HG02571 (cell line): ENCODE measurements at regions not wholly inside any gene's neighbourhood (a gene's known extent, or its start where the extent isn't known, plus 50 kb on each side); places are given as distances from the start of the nearest gene placed in this dataset.

Source experiments
- ATAC-seq: cut with Tn5 transposase; IDR thresholded peaks from one replicate; pipeline ENCODE4 v1.9.1; 2021; ENCODE audit warnings: mild to moderate bottlenecking, moderate library complexity; ENCODE audit not compliant: unreplicated experiment

DNA sequence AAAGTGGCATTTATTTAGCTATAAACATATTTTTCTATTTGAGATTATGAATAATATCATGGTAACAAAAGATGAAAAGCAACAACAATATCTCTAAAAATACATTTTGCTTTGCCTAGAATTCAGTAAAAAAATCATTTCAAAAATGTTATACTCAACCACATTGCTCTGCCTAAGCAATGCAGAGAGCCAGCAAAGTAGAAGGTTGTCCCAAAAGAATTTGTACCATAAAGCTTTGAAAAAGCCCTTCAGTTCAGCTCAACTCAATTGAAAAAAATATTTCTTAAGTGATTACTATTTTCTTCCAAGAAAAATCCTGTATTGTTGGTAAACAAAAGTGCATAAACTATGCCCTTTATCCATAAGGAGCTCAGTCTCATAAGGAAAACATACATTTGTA, 301.2 kb upstream of the ARSJ start:
- no peak for ATAC-seq

DNA sequence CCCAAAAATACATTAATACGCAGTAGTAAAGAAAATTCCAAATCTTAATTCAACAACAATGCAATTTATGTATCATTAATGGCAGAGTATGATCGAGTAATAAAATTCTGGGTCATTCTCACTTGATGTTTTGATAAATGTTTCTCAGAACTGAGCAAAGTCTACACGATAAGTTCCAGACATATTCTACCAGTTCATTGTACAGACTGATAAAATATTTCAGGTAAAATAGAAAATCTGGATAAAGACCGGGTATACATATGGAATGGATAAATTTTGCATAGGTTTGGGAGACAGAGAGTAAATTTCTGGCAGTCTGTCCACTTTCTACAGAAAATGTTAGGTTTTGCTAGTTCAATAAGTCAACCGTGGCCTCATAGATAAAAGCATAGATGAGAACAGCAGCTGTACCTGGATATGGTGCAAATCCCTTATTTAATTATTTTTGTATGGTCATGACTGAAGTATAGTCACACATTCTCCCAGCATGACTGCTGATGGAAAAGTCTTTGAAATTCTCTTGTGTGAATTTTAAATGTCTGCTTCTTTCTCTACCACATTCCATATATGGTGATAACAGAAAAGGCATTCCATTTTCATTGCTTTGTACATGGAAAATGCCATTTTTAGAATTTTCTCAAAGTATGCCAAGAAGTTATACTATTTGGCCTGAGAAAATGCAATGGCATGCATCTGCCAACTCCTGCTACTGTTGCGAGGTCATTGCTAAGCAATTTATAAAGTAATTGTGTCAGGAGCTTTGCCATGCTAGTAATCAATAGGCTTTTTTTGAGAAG, 301.9 kb upstream of the ARSJ start:
- no peak for ATAC-seq

DNA sequence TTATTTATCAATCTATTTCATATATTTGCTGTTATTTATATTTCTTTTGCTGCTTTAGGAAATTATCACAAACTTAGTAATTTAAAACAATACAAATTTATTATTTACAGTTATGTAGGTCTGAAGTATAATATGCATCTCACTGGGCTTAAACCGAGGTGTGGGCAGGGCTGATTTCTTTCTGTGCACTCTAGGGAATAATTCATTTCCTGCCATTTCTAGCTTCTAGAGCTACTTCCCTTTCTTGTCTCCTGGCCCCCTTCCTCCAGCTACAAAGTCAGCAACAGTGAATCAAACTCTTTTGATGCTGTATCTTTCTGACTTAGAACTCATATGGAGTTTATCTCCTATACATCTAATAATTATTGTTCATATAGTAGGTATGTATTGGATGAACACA, 303.5 kb upstream of the ARSJ start:
- no peak for ATAC-seq

GRCh38 chr4:114284629-114285028, 305.2 kb upstream of the ARSJ start:
- ATAC-seq, result no peak

DNA sequence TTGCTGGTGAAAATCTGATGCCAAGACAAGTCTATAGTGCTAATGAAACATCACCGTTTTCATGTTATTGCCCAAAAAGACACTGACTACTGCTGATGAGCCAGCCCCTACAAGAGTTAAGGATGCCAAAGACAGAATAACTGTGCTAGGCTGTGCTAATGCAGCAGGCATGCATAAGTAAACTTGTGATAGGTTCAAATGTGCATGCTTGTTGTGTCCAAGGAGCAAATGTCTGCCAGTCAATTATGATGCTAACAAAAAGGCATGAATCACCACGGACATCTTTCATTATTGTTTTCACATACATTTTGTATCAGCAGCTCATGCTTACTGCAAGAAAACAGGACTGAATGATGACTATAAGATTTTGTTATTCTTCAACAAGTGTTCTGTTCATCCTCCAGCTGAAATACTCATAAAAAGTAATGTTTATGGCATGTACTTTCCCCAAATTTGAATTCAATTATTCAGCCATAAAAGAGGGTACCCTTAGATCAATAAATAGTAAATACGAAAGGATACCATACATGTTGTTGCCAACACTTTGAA, 306.9 kb upstream of the ARSJ start:
- no peak for ATAC-seq

DNA sequence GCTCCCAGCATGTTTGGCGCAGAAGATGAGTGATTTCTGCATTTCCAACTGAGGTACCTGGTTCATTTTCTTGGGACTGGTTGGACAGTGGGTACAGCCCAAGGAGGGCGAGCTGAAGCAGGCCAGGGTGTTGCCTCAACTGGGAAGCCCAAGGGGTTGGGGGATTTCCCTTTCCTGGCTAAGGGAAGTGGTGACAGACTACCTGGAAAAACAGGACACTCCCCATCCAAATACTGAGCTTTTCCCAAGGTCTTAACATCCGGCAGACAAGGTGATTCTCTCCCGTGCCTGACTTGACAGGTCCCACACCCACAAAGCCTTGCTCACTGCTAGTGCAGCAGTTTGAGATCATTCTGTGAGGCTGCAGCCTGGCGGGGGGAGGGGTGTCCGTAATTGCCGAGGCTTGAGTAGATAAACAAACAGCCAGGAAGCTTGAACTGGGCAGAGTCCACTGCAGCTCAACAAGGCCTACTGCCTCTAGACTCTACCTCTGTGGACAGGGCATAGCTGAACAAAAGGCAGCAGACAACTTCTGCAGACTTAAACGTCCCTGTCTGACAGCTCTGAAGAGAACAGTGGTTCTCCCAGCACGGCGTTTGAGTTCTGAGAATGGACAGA, 307.7 kb upstream of the ARSJ start:
- ATAC-seq, result no peak

- ATAC-seq, result no peak
Observed at GRCh38 chr4:114296126-114296525, 302.5 kb upstream of the UGT8 start.

DNA sequence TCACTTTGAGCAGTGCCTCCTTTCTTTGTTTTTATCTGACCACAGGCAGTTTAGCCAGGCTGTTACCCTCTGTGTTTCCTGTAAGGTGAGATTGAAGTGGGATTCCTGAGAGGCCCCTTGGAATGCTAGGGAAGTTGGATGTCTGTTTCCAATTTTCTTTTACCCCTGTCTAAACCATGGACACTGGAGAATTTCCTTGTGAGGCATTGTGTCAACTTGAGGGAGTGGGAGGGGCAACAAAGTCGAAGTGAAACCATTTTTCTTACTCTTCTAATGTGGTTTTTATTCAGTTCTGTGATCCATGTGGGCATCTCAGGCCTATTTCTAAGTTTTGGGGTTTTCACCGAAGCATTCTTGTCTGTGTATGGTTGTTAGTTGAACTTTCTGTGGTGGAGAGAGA, 296.1 kb upstream of the UGT8 start:
- ATAC-seq, result no peak

- ATAC-seq, result no peak
Observed at GRCh38 chr4:114304046-114304445, 294.6 kb upstream of the UGT8 start.

DNA sequence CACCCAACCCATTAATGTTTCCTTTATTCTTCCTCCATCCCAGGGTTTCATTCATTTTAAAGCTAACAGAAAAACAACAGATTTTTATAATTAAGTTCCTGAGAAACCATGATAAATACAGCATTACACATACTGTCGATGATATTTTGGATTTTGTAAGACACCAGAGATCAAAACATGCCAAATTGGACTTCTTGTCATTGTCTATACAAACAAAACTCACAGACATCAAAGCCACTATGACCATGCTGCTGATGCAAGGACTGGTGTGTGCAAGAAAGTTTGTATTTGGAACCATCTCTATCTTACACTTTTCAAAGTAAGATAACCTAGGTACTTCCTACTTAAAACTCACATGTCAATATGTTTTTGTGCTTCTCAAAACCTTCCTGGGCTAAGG, 294.0 kb upstream of the UGT8 start:
- ATAC-seq, result no peak

- no peak for ATAC-seq
Observed at GRCh38 chr4:114306946-114307345, 291.7 kb upstream of the UGT8 start.

- ATAC-seq, result no peak
Observed at GRCh38 chr4:114310296-114310925, 288.2 kb upstream of the UGT8 start.

DNA sequence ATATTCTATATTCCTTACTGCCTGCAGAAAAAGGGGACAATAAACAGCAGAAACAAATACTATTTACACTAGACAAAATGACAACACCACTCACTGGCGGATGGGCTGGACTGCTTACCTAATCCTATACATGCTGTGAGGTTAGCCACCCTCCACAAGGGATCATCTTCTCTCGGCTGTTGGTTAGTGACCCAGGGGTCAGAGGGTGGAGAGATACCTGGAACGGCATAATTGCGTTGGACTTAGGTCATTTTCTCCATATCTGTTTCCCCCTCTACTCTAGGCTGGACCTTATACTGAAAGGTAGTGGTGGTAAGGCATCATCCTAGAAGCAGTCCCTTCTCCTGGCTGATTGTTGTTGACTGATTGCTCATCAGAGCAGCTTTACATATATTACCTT, 286.8 kb upstream of the UGT8 start:
- no peak for ATAC-seq

DNA sequence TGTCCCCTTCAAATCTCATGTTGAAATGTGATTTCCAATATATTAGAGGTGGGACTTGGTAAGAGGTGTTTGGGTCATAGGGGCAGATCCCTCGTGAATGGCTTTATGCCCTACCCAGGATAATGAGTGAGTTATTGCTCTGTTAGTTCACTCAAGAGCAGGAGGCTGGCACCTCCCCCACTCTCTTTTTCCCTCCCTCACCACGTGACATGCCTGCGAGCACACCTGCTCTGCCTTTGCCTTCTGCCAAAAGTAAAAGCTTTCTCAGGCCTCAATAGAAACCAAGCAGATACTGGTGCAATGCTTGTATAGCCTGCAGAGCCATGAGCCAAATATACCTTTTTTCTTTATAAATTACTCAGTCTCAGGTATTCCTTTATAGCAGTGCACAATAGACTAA, 286.3 kb upstream of the UGT8 start:
- no peak for ATAC-seq

DNA sequence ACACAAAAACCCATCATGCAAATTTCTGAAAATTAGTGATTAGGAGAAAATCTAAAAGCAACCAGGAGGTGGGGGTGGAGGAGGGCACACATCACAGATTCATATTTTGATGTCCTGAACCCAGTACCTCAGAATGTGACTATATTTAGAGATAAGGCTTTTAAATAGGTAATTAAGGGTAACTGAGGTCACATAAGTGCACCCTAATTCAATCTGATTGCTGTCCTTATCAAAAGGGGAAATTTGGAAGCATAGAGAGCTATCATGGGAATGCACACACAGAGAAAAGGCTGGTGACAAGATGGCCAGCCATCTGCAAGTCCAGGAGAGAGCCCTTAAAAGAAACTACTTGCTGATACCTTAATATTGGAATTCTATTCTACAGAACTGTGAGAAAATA, 281.8 kb upstream of the UGT8 start:
- no peak for ATAC-seq

DNA sequence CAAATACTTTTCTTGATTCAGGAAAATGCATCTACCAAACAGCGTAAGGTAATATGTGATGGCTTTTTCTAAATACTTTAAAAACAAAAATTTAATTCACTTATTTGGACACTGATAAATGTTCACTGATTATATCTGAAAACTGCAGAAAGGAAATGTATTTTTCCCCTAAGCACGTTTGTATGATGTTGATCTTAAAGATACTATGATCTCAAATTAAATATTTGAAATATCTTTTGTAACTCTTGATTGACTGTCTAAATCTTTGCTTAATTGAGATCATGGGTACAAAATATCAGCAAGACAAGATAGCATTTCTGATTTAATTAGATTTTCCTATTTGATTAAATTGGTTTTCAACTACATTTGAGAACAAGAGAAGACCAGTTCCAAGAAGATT, 281.0 kb upstream of the UGT8 start:
- ATAC-seq, result no peak

- no peak for ATAC-seq
Observed at GRCh38 chr4:114318309-114318708, 280.3 kb upstream of the UGT8 start.

- ATAC-seq, result no peak
Observed at GRCh38 chr4:114320126-114320525, 278.5 kb upstream of the UGT8 start.

DNA sequence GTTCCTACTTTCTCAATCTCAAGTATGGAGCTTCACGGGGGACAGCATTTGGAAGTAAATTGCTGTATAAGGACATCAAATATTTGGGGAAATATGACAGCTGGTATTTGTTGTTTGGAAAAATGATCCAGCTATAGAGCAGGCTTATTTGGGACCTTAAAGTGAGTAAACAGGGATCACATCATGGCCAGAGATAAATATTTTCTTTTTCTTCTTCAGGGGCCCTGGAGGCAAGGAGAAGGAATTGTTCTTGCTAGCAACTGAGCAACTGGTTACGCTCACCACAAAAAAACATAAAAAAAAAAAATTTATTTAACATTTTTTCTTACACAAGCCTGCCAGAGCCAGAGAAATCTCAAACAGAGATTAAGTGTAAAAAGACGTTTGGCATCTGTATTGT, 277.2 kb upstream of the UGT8 start:
- ATAC-seq, result no peak

DNA sequence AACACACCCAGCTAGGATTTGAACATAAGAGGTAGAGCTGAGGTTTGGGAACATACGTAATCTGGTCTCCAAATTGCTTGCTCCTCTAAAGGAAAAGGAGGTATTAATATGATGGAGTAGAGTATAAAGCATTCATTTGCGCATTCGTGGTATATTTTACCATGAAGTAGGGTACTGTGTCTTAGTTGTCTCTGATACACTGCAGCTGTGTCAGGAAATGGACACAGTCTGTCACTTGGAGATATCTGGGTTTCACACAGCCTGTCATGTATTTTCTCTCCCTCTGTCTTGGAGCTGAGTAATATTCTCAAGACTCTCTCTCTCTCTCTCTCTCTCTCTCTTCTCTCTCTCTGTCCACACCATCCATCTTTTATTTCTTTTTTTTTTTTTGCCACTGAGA, 274.8 kb upstream of the UGT8 start:
- ATAC-seq, result no peak

DNA sequence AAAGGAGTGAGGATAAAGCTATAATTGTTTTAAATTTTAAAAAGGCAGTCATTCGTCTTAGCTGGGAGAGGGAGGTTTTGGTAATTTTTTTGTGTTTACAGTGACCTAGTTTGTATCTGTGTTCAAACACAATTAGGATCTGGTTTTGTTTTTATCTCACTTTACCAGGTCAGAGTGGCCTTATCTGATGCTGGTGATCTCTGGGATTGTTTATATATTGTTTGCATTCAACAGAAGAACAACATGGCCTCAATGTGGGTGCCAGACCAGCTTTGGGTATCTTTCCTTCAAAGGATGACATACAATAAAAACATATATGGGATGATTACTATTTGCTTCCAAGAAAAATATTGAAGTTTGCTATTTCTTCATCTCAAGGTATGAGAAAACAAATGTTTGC, 272.2 kb upstream of the UGT8 start:
- no peak for ATAC-seq

GRCh38 chr4:114332119-114332518, 266.5 kb upstream of the UGT8 start:
- ATAC-seq, result no peak
